K562 (cell line): ENCODE measurements at regions not wholly inside any gene's neighbourhood (a gene's known extent, or its start where the extent isn't known, plus 50 kb on each side); places are given as distances from the start of the nearest gene placed in this dataset.

ENCODE experiments used
- ARHGAP35 ChIP-seq: fragments of 450-650 bp; IDR thresholded peaks from 2 replicates; pipeline ENCODE4 v1.6.1; 2018; ENCODE audit not compliant: partially characterized antibody
- BCLAF1 ChIP-seq, 2 experiments: fragments of 450-650 bp in 1 of 2; IDR thresholded peaks; 2 replicates each; pipeline ENCODE4 v1.6.1; 2011 to 2017; ENCODE audit warnings: low read depth in 2 of 2, antibody characterized with exemption in 1 of 2, borderline replicate concordance in 1 of 2, low read length in 1 of 2, mild to moderate bottlenecking in 1 of 2, mixed read lengths in 1 of 2; ENCODE audit not compliant: control insufficient read depth in 1 of 2
- CREB1 ChIP-seq, 2 experiments: sonication (generic) in 1 of 2; formaldehyde crosslinking in 1 of 2; IDR thresholded peaks; 2 replicates each; pipeline versions ENCODE4 v1.6.1 to v1.8.0; 2012 to 2022; ENCODE audit warnings: inconsistent platforms in 1 of 2, mild to moderate bottlenecking in 1 of 2, missing genetic modification reagents in 1 of 2, moderate library complexity in 1 of 2
- CXXC5 ChIP-seq: fragments of 250-450 bp; sonication (Bioruptor Pico); IDR thresholded peaks from 2 replicates; pipeline ENCODE4 v1.8.0; 2022; ENCODE audit warnings: inconsistent platforms, mild to moderate bottlenecking, moderate library complexity
- ELK3 ChIP-seq: fragments of 450-650 bp; formaldehyde crosslinking; IDR thresholded peaks from 2 replicates; pipeline ENCODE4 v1.4.0; 2020; ENCODE audit warnings: mild to moderate bottlenecking
- HBP1 ChIP-seq: fragments of 450-650 bp; formaldehyde crosslinking; IDR thresholded peaks from 2 replicates; pipeline ENCODE4 v1.4.0; 2022; ENCODE audit warnings: missing genetic modification characterization
- NFATC3 ChIP-seq: fragments of 450-650 bp; IDR thresholded peaks from 2 replicates; pipeline ENCODE4 v1.6.1; 2017; ENCODE audit warnings: mild to moderate bottlenecking
- RBM39 ChIP-seq: fragments of 200-400 bp; formaldehyde crosslinking; optimal IDR thresholded peaks from 2 replicates; pipeline ENCODE3; 2018; ENCODE audit warnings: low read depth, low read length
- SP1 ChIP-seq: sonication (generic); formaldehyde crosslinking; IDR thresholded peaks from 2 replicates; pipeline ENCODE4 v1.8.1; 2022; ENCODE audit warnings: mild to moderate bottlenecking, missing genetic modification reagents
- ZC3H4 ChIP-seq: sonication (generic); formaldehyde crosslinking; IDR thresholded peaks from 2 replicates; pipeline ENCODE4 v1.9.0; 2021; ENCODE audit warnings: missing genetic modification reagents, borderline replicate concordance
- ZC3H8 ChIP-seq: fragments of 450-650 bp; IDR thresholded peaks from 2 replicates; pipeline ENCODE4 v1.6.1; 2017
- ZNF639 ChIP-seq, 2 experiments: fragments of 200-800 bp in 1 of 2; sonication (Bioruptor generic) in 1 of 2; sonication (generic) in 1 of 2; formaldehyde crosslinking in 1 of 2; IDR thresholded peaks in 1 of 2; conservative IDR thresholded peaks in 1 of 2; 2 replicates each; pipeline versions ENCODE4 v1.5.0 to v1.6.1; 2016 to 2020; ENCODE audit warnings: missing compliant biosample characterization in 1 of 2, missing genetic modification characterization in 1 of 2, missing genetic modification reagents in 1 of 2
- ZNF778 ChIP-seq: fragments of 450-650 bp; formaldehyde crosslinking; IDR thresholded peaks from 2 replicates; pipeline ENCODE4 v1.4.0; 2020; ENCODE audit warnings: mild to moderate bottlenecking, moderate library complexity

- TF ChIP-seq ELK3 (CRISPR knock-in tag) (no peak), ARHGAP35 (peak; percentile 38), ZC3H4 (CRISPR knock-in tag) (0 out of 2 replicates have a peak, but pooled peaks have one; percentile 26), HBP1 (no peak), ZNF639 (CRISPR knock-in tag; conservative IDR thresholded peaks at IDR 0.05 in 1 of 2, IDR thresholded peaks at IDR 0.05 in 1 of 2) (0 out of 4 replicates have a peak, but pooled peaks of 1 of the 2 experiments have one; percentile 2), CREB1 (IDR thresholded peaks at IDR 0.05) (peak; percentile 46; the same call in 1 of the 2 replicates), CREB1 (CRISPR knock-in tag; IDR thresholded peaks at IDR 0.05) (no peak), ZC3H8 (no peak), CXXC5 (CRISPR knock-in tag) (0 out of 2 replicates have a peak, but pooled peaks have one; percentile 5), NFATC3 (0 out of 2 replicates have a peak, but pooled peaks have one; percentile 21), SP1 (CRISPR knock-in tag) (0 out of 2 replicates have a peak, but pooled peaks have one; percentile 27), BCLAF1 (IDR thresholded peaks at IDR 0.05; ENCODE audit: borderline replicate concordance in 1 of 2, control insufficient read depth in 1 of 2, low read depth in 2 of 2, low read length in 1 of 2) (no peak), RBM39 (peak; percentile 73), ZNF778 (CRISPR knock-in tag) (no peak)
These were observed 120.8 kb downstream of the OR2B2 start (continued) for GRCh38 chr6:27791182-27791943.
